ENCODE measurements at regions not wholly inside any gene's neighbourhood (a gene's known extent, or its start where the extent isn't known, plus 50 kb on each side); places are given as distances from the start of the nearest gene placed in this dataset.

DNA sequence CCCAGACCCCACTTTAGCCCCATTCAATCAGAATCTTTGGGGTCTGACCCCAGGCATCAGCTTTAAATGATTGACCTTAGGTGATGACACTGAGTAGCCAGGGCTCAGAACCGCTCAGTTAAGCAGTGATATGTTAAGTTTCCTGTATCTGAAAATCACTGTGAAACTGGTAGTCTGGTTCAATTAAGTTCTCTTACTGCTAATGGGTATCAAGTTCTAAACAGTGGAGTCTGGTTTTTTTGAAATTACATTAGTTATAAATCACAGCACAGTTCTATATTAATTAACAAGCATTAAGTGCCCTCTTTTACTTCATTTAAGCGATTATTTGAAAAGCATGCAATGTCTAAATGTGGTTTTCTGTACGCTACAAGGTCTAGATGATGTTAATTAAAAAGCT is 117.9 kb downstream of the HAUS1 start:
- 92% methylated on average over 3 of the region's 3 CpGs for WGBS
- TF ChIP-seq, protein P1, sequence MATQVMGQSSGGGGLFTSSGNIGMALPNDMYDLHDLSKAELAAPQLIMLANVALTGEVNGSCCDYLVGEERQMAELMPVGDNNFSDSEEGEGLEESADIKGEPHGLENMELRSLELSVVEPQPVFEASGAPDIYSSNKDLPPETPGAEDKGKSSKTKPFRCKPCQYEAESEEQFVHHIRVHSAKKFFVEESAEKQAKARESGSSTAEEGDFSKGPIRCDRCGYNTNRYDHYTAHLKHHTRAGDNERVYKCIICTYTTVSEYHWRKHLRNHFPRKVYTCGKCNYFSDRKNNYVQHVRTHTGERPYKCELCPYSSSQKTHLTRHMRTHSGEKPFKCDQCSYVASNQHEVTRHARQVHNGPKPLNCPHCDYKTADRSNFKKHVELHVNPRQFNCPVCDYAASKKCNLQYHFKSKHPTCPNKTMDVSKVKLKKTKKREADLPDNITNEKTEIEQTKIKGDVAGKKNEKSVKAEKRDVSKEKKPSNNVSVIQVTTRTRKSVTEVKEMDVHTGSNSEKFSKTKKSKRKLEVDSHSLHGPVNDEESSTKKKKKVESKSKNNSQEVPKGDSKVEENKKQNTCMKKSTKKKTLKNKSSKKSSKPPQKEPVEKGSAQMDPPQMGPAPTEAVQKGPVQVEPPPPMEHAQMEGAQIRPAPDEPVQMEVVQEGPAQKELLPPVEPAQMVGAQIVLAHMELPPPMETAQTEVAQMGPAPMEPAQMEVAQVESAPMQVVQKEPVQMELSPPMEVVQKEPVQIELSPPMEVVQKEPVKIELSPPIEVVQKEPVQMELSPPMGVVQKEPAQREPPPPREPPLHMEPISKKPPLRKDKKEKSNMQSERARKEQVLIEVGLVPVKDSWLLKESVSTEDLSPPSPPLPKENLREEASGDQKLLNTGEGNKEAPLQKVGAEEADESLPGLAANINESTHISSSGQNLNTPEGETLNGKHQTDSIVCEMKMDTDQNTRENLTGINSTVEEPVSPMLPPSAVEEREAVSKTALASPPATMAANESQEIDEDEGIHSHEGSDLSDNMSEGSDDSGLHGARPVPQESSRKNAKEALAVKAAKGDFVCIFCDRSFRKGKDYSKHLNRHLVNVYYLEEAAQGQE (IDR thresholded peaks at IDR 0.05): no peak
- TF ChIP-seq GABPA (IDR thresholded peaks at IDR 0.05 in 1 of 2, conservative IDR thresholded peaks at IDR 0.05 in 1 of 2): no peak
- TF ChIP-seq, protein P2, sequence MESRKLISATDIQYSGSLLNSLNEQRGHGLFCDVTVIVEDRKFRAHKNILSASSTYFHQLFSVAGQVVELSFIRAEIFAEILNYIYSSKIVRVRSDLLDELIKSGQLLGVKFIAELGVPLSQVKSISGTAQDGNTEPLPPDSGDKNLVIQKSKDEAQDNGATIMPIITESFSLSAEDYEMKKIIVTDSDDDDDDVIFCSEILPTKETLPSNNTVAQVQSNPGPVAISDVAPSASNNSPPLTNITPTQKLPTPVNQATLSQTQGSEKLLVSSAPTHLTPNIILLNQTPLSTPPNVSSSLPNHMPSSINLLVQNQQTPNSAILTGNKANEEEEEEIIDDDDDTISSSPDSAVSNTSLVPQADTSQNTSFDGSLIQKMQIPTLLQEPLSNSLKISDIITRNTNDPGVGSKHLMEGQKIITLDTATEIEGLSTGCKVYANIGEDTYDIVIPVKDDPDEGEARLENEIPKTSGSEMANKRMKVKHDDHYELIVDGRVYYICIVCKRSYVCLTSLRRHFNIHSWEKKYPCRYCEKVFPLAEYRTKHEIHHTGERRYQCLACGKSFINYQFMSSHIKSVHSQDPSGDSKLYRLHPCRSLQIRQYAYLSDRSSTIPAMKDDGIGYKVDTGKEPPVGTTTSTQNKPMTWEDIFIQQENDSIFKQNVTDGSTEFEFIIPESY (IDR thresholded peaks at IDR 0.05): no peak
- TF ChIP-seq NR2F2 (IDR thresholded peaks at IDR 0.05): no peak
- TF ChIP-seq HNF4G (IDR thresholded peaks at IDR 0.05): no peak
- no peak for TF ChIP-seq RAD21 (IDR thresholded peaks at IDR 0.05)
- TF ChIP-seq FOXA1 (IDR thresholded peaks at IDR 0.05): no peak
- TF ChIP-seq FOXA2 (IDR thresholded peaks at IDR 0.05): no peak

DNA sequence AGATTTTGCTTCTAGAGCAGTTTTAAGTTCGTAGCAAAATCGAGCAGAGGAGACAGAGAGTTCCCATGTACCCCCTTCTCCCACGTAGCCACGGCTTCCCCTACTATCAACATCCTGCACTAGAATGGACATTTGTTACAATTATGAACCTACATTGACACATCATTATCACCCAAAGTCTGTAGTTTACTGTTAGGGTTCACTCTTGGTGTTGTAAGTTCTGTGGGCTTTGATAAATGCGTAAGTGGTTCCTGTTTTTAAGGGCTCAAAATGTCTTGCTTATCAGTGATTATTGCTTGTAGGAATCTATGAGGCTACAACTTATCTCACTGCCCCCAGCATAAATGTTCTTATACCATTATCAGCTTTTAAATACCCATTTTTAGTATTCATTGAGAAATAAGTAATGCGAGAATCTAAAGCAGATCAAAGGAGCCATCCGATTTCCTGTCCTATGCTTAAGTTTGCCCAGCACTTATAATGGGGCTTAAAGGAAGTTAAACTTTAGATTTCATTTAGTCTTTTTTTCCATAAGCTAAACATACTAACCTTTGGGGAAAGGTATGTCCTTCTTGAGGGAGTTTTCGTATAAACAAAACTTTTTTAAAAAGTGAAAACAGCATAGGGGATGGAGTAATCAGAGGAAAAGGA is 118.7 kb downstream of the HAUS1 start:
- Histone ChIP-seq H3K9me3 (ENCODE audit: control insufficient read depth in 4 of 4, low read length in 3 of 4) (no peaks in the 10 kb centered on the region), H3K27ac (ENCODE audit: low read depth in 1 of 2, low read length in 2 of 2) (no peak overlapping the region), H3K9ac (ENCODE audit: low read depth in 1 of 2, low read length in 2 of 2) (no peak overlapping the region), H3K4me1 (ENCODE audit: control insufficient read depth in 4 of 4, insufficient read depth in 4 of 4, low read length in 3 of 4) (peaks cover 0 to 2% (median 0%) of the 10 kb centered on the region in 4 donors), H3K4me3 (ENCODE audit: low read depth in 1 of 3, low read length in 3 of 3) (no peak overlapping the region), H3K36me3 (ENCODE audit: control insufficient read depth in 4 of 4, insufficient read depth in 3 of 4, low read depth in 1 of 4, low read length in 3 of 4) (peaks cover 0 to 4% (median under 1%) of the 10 kb centered on the region in 4 donors), H3K27me3 (ENCODE audit: control insufficient read depth in 4 of 4, insufficient read depth in 4 of 4, low read length in 3 of 4) (no peaks in the 10 kb centered on the region)
- TF ChIP-seq NR2F2 (IDR thresholded peaks at IDR 0.05) (no peak), RAD21 (IDR thresholded peaks at IDR 0.05) (no peak), FOXA1 (IDR thresholded peaks at IDR 0.05) (no peak), GABPA (IDR thresholded peaks at IDR 0.05 in 1 of 2, conservative IDR thresholded peaks at IDR 0.05 in 1 of 2) (no peak)
- 80% methylated on average over 8 of the region's 8 CpGs for WGBS
- no peak for DNase-seq (ENCODE audit: low spot score)

More for the DNA sequence above, 117.9 kb downstream of the HAUS1 start:
- peaks cover 0 to 2% (median 0%) of the 10 kb centered on the region in 4 donors for H3K4me1 ChIP-seq (ENCODE audit: control insufficient read depth in 4 of 4, insufficient read depth in 4 of 4, low read length in 3 of 4)
- no peaks in the 10 kb centered on the region for H3K27me3 ChIP-seq (ENCODE audit: control insufficient read depth in 4 of 4, insufficient read depth in 4 of 4, low read length in 3 of 4)
- no peak for DNase-seq (ENCODE audit: low spot score)
- no peak overlapping the region for H3K9ac ChIP-seq (ENCODE audit: low read depth in 1 of 2, low read length in 2 of 2)
- H3K27ac ChIP-seq (ENCODE audit: low read depth in 1 of 2, low read length in 2 of 2): no peak overlapping the region
- H3K36me3 ChIP-seq (ENCODE audit: control insufficient read depth in 4 of 4, insufficient read depth in 3 of 4, low read depth in 1 of 4, low read length in 3 of 4): peaks cover 0 to 4% (median 0%) of the 10 kb centered on the region in 4 donors
- no peaks in the 10 kb centered on the region for H3K9me3 ChIP-seq (ENCODE audit: control insufficient read depth in 4 of 4, low read length in 3 of 4)
- H3K4me3 ChIP-seq (ENCODE audit: low read depth in 1 of 3, low read length in 3 of 3): no peak overlapping the region

DNA sequence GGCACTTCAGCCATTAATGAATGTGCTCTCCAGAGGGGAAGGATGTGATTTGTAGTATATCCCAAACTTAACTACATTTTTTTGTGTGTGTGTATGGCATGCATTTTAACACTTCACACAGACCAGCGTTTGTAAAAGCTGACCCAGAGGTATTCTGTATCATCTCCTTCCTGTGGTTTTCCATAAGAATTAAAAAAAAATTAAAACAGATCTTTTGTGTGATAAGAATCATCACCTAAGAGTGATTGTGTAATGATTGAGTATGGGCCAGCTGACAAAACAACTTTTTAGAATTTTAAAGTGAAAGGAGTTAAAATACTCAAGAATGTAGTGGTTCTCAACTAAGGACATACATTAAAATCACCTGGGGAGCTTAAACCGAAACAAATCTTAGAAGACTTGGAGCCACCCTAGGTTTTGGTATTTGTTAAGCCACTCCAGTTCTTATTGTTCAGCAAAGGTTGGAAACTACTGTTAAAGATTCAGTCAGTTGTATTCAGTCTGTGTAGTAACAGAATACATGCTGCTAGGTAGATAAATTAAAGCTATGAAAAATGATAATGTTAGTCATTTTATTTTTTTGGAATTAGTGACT is 120.1 kb downstream of the HAUS1 start:
- WGBS: 77% methylated on average over 2 of the region's 2 CpGs
- H3K4me1 ChIP-seq (ENCODE audit: control insufficient read depth in 4 of 4, insufficient read depth in 4 of 4, low read length in 3 of 4): peaks cover 0 to 2% (median 0%) of the 10 kb centered on the region in 4 donors
- no peak overlapping the region for H3K4me3 ChIP-seq (ENCODE audit: low read depth in 1 of 3, low read length in 3 of 3)
- no peak overlapping the region for H3K9ac ChIP-seq (ENCODE audit: low read depth in 1 of 2, low read length in 2 of 2)
- TF ChIP-seq, protein P3, sequence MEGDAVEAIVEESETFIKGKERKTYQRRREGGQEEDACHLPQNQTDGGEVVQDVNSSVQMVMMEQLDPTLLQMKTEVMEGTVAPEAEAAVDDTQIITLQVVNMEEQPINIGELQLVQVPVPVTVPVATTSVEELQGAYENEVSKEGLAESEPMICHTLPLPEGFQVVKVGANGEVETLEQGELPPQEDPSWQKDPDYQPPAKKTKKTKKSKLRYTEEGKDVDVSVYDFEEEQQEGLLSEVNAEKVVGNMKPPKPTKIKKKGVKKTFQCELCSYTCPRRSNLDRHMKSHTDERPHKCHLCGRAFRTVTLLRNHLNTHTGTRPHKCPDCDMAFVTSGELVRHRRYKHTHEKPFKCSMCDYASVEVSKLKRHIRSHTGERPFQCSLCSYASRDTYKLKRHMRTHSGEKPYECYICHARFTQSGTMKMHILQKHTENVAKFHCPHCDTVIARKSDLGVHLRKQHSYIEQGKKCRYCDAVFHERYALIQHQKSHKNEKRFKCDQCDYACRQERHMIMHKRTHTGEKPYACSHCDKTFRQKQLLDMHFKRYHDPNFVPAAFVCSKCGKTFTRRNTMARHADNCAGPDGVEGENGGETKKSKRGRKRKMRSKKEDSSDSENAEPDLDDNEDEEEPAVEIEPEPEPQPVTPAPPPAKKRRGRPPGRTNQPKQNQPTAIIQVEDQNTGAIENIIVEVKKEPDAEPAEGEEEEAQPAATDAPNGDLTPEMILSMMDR (IDR thresholded peaks at IDR 0.05; ENCODE audit: low read depth, low read length, missing input control): no peak
- no peak for TF ChIP-seq HNF4G (IDR thresholded peaks at IDR 0.05)
- H3K27me3 ChIP-seq (ENCODE audit: control insufficient read depth in 4 of 4, insufficient read depth in 4 of 4, low read length in 3 of 4): no peaks in the 10 kb centered on the region
- peaks cover 0 to 4% (median under 1%) of the 10 kb centered on the region in 4 donors for H3K36me3 ChIP-seq (ENCODE audit: control insufficient read depth in 4 of 4, insufficient read depth in 3 of 4, low read depth in 1 of 4, low read length in 3 of 4)
- H3K27ac ChIP-seq (ENCODE audit: low read depth in 1 of 2, low read length in 2 of 2): no peak overlapping the region
- no peak for DNase-seq (ENCODE audit: low spot score)
- no peaks in the 10 kb centered on the region for H3K9me3 ChIP-seq (ENCODE audit: control insufficient read depth in 4 of 4, low read length in 3 of 4)

All from liver (tissue), 8 donors.